ENCODE measurements at regions not wholly inside any gene's neighbourhood (a gene's known extent, or its start where the extent isn't known, plus 50 kb on each side); places are given as distances from the start of the nearest gene placed in this dataset.

DNA sequence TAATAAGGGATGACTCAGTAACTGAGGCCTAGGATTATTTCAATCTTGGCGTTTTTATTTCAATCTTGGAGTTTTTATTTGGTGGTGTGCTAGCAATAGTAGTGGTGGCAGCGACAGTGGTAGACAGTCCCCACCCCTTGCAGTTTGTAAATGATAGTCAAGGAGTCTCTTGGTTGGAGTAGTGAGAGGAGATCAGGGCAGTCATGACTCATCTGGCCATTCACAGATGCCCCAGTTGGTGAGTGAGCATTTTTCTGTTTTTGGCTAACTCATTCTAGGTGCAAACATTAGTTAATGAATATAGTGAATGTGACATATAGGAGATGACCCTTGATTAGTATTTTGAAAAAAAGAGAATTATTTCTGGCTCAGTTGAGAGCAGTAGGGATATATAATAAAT is 93.5 kb upstream of the ADAD1 start:
- no peaks in the 10 kb centered on the region for H3K27me3 ChIP-seq (ENCODE audit: control insufficient read depth in 2 of 2, insufficient read depth in 1 of 2, low read length in 1 of 2)
- WGBS, result 98% methylated on average over 2 of the region's 2 CpGs
- H3K4me1 ChIP-seq (ENCODE audit: control insufficient read depth in 2 of 2, insufficient read depth in 2 of 2, low read length in 2 of 2), result no peaks in the 10 kb centered on the region
- H3K27ac ChIP-seq (ENCODE audit: low read depth in 1 of 2, low read length in 1 of 2), result no peak overlapping the region
- H3K9me3 ChIP-seq (ENCODE audit: control insufficient read depth in 2 of 2, insufficient read depth in 1 of 2, low read length in 1 of 2), result no peaks in the 10 kb centered on the region
- peaks cover 2 to 3% of the 10 kb centered on the region in 2 donors for H3K36me3 ChIP-seq (ENCODE audit: control insufficient read depth in 2 of 2, insufficient read depth in 2 of 2, low read length in 1 of 2)
- DNase-seq (ENCODE audit: low read depth in 6 of 9, low spot score in 9 of 9), result no peak
- H3K4me3 ChIP-seq (ENCODE audit: low read length in 2 of 2), result no peak overlapping the region

DNA sequence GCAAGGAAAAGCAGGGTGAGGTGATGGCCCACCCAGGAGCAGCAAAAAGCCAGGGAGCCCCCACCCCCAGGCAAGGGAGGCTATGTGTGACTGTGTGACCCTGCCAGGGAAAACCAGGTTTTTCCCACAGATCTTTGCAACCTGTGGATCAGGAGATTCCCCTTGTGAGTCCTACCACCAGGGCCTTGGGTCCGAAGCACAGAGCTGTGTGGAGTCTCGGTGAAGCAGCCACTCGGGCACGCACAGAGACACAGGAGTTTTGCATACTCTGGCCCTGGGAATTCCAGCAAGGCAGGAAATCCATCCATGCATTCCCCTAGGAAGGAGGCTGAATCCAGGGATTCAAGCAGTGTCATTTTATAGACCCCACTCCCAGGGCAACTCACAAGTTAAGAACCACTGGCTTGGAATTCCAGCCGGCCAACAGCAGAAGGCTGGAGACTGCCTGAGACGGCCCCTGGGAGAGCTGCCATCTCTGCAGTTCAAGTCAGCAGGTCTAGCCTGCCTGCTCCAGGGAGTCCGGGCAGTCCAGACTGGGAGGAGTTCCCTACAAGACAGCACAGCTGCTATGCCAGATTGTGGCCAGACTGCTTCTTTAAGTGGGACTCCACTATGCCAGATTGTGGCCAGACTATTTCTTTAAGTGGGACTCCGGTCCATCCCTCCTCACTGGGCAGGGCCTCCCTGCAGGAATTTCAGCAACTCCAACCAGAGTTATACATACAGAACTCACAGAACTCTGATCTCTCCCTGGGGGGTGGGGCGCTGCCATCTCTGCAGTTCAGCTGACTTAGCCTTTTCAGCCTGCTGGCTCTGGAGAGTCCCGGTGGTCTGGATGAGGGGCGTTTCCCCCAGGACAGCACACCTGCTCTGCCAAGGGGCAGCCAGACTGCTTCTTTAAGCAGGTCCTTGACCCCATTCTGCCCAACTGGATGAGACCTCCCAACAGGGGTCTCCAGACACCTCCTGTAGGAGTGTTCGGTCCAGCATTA is 85.1 kb upstream of the ADAD1 start:
- no peak overlapping the region for H3K4me3 ChIP-seq (ENCODE audit: low read length in 2 of 2)
- H3K4me1 ChIP-seq (ENCODE audit: control insufficient read depth in 2 of 2, insufficient read depth in 2 of 2, low read length in 2 of 2), result no peaks in the 10 kb centered on the region
- WGBS, result 98% methylated on average over 12 of the region's 12 CpGs
- peaks cover 8% of the 10 kb centered on the region in 2 donors for H3K36me3 ChIP-seq (ENCODE audit: control insufficient read depth in 2 of 2, insufficient read depth in 2 of 2, low read length in 1 of 2)
- no peak overlapping the region for H3K27ac ChIP-seq (ENCODE audit: low read depth in 1 of 2, low read length in 1 of 2)
- no peaks in the 10 kb centered on the region for H3K9me3 ChIP-seq (ENCODE audit: control insufficient read depth in 2 of 2, insufficient read depth in 1 of 2, low read length in 1 of 2)
- DNase-seq (ENCODE audit: low read depth in 6 of 9, low spot score in 9 of 9), result no peak
- no peaks in the 10 kb centered on the region for H3K27me3 ChIP-seq (ENCODE audit: control insufficient read depth in 2 of 2, insufficient read depth in 1 of 2, low read length in 1 of 2)

DNA sequence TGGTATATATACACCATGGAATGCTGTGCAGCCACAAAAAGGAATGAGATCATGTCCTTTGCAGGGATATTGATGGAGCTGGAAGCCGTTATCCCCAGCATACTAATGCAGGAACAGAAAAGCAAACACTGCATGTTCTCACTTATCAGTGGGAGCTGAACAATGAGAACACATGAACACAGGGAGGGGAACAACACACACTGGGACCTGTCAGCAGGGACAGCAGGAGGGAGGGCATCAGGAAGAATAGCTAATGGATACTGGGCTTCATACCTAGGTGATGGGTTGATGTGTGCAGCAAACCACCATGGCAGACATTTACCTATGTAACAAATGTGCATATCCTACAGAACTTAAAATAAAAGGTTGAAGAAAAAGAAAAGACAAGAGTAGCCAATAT is 81.1 kb upstream of the ADAD1 start:
- 100% methylated on average over 1 of the region's 1 CpG for WGBS
- H3K9me3 ChIP-seq (ENCODE audit: control insufficient read depth in 2 of 2, insufficient read depth in 1 of 2, low read length in 1 of 2), result no peaks in the 10 kb centered on the region
- no peak overlapping the region for H3K27ac ChIP-seq (ENCODE audit: low read depth in 1 of 2, low read length in 1 of 2)
- DNase-seq (ENCODE audit: low read depth in 6 of 9, low spot score in 9 of 9), result no peak
- H3K4me3 ChIP-seq (ENCODE audit: low read length in 2 of 2), result no peak overlapping the region
- H3K4me1 ChIP-seq (ENCODE audit: control insufficient read depth in 2 of 2, insufficient read depth in 2 of 2, low read length in 2 of 2), result no peaks in the 10 kb centered on the region
- H3K27me3 ChIP-seq (ENCODE audit: control insufficient read depth in 2 of 2, insufficient read depth in 1 of 2, low read length in 1 of 2), result no peaks in the 10 kb centered on the region
- peaks cover 8% of the 10 kb centered on the region in 2 donors for H3K36me3 ChIP-seq (ENCODE audit: control insufficient read depth in 2 of 2, insufficient read depth in 2 of 2, low read length in 1 of 2)

DNA sequence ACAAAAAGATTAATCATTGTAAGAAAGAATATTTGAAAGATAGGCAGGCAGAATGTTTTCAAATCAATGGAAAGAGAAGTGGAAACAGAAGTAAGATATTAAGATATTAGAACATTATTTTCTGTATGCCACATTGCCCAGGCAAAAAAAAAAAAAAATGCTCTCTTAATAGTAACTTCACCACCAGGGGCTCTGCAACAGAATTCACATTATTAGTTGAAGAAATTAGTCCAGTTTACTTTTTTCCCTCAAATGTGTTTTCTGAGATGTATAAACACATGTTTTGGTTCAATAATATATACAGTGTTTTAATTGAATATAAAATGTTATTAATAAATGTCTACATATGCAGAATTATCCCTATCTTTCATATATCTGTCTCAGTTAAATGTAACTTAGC is 78.0 kb upstream of the ADAD1 start:
- Histone ChIP-seq H3K27ac (ENCODE audit: low read depth in 1 of 2, low read length in 1 of 2) (no peak overlapping the region), H3K9me3 (ENCODE audit: control insufficient read depth in 2 of 2, insufficient read depth in 1 of 2, low read length in 1 of 2) (no peaks in the 10 kb centered on the region), H3K4me3 (ENCODE audit: low read length in 2 of 2) (no peak overlapping the region), H3K27me3 (ENCODE audit: control insufficient read depth in 2 of 2, insufficient read depth in 1 of 2, low read length in 1 of 2) (no peaks in the 10 kb centered on the region), H3K4me1 (ENCODE audit: control insufficient read depth in 2 of 2, insufficient read depth in 2 of 2, low read length in 2 of 2) (no peaks in the 10 kb centered on the region), H3K36me3 (ENCODE audit: control insufficient read depth in 2 of 2, insufficient read depth in 2 of 2, low read length in 1 of 2) (no peaks in the 10 kb centered on the region)
- no peak for DNase-seq (ENCODE audit: low read depth in 6 of 9, low spot score in 9 of 9)

DNA sequence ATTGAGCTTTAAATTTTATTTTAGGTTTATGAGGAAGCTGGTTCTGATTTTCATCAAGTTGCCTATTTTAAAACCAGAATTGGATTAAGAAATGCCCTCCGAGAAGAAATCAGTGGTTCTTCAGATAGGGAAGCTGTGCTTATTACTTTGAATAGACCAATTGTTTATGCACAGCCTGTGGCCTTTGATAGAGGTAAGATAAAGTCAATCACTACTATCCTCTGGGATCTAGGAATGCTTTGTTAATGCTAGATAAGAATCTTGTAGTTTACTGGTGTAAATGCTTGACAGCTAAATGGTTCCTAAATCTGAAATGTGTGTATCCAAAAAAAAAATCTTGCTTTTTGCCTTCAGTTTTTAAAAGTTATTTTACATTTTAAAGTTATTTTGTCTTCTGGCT is 73.0 kb upstream of the ADAD1 start:
- Histone ChIP-seq H3K4me1 (ENCODE audit: control insufficient read depth in 2 of 2, insufficient read depth in 2 of 2, low read length in 2 of 2) (no peaks in the 10 kb centered on the region), H3K36me3 (ENCODE audit: control insufficient read depth in 2 of 2, insufficient read depth in 2 of 2, low read length in 1 of 2) (peaks cover 0 to 3% of the 10 kb centered on the region in 2 donors), H3K9me3 (ENCODE audit: control insufficient read depth in 2 of 2, insufficient read depth in 1 of 2, low read length in 1 of 2) (no peaks in the 10 kb centered on the region), H3K27me3 (ENCODE audit: control insufficient read depth in 2 of 2, insufficient read depth in 1 of 2, low read length in 1 of 2) (no peaks in the 10 kb centered on the region), H3K27ac (ENCODE audit: low read depth in 1 of 2, low read length in 1 of 2) (no peak overlapping the region), H3K4me3 (ENCODE audit: low read length in 2 of 2) (no peak overlapping the region)
- WGBS, result 95% methylated on average over 1 of the region's 1 CpG
- DNase-seq (ENCODE audit: low read depth in 6 of 9, low spot score in 9 of 9), result no peak

DNA sequence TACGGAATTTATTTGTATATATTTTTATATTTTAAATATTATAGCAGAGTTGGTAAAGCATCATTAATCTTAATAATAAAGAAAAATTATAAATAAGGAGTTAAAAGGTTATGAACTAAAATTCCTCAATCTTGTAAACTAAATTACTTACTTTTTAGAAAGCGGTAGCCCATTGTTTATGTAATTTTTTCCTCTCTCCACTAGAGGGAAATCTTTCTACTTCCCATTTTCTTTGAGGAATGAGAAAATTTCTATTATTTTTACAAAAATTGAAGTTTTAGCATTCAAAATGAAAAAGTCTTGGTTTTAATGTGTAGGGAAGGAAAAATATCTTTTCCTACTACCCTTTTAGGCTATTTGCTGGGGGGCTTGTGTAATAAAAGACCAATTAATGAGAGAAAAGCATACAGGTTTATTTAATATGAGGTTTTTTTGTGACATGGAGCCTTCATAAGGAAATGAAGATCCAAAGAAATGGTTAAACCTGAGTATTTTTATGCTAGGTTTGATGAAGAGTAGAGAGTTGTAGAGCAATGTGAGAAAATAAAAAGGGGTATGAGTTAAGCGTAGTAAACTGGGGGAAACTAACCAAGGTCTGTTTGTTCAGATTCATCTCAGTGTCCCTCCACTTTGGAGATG is 68.7 kb upstream of the ADAD1 start:
- Histone ChIP-seq H3K36me3 (ENCODE audit: control insufficient read depth in 2 of 2, insufficient read depth in 2 of 2, low read length in 1 of 2) (peaks cover 0 to 3% of the 10 kb centered on the region in 2 donors), H3K27ac (ENCODE audit: low read depth in 1 of 2, low read length in 1 of 2) (no peak overlapping the region), H3K27me3 (ENCODE audit: control insufficient read depth in 2 of 2, insufficient read depth in 1 of 2, low read length in 1 of 2) (no peaks in the 10 kb centered on the region), H3K9me3 (ENCODE audit: control insufficient read depth in 2 of 2, insufficient read depth in 1 of 2, low read length in 1 of 2) (no peaks in the 10 kb centered on the region), H3K4me3 (ENCODE audit: low read length in 2 of 2) (no peak overlapping the region), H3K4me1 (ENCODE audit: control insufficient read depth in 2 of 2, insufficient read depth in 2 of 2, low read length in 2 of 2) (no peaks in the 10 kb centered on the region)
- WGBS, result 97% methylated on average over 3 of the region's 3 CpGs
- DNase-seq (ENCODE audit: low read depth in 6 of 9, low spot score in 9 of 9), result peak in 1 of 9 donors; percentile 11

DNA sequence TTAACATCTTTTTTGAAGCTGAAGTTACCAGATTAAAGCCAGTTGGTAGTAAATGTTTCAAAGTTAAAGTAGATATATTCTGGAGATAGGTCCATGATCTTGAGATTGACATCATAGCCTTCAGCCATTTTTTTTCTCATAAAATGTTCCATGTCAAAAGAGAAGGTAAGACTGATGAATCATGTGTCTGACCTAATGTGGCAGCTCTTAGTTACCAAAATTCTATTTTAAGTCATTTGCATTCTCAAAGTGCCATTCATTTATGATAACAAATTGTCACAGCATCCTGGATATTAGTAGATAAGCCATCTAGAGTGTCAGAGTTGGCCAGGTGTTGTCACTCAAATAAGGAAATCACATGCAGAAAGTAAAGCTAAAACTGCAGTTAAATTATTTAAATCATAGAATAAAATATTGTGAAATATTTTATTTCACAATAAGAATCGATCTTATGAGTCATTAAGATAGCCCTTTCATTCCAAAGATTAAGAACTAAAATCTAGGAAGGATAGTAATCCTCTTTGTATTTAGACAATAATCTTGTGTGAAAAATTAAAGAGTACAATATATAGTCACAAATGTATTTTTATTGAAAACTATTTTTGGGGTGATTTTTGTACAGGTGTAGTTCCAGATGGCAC is 65.7 kb upstream of the ADAD1 start:
- Histone ChIP-seq H3K36me3 (ENCODE audit: control insufficient read depth in 2 of 2, insufficient read depth in 2 of 2, low read length in 1 of 2) (peaks cover 0 to 2% of the 10 kb centered on the region in 2 donors), H3K9me3 (ENCODE audit: control insufficient read depth in 2 of 2, insufficient read depth in 1 of 2, low read length in 1 of 2) (no peaks in the 10 kb centered on the region), H3K27ac (ENCODE audit: low read depth in 1 of 2, low read length in 1 of 2) (no peak overlapping the region), H3K27me3 (ENCODE audit: control insufficient read depth in 2 of 2, insufficient read depth in 1 of 2, low read length in 1 of 2) (no peaks in the 10 kb centered on the region), H3K4me1 (ENCODE audit: control insufficient read depth in 2 of 2, insufficient read depth in 2 of 2, low read length in 2 of 2) (no peaks in the 10 kb centered on the region), H3K4me3 (ENCODE audit: low read length in 2 of 2) (no peak overlapping the region)
- no peak for DNase-seq (ENCODE audit: low read depth in 6 of 9, low spot score in 9 of 9)
- 99% methylated on average over 1 of the region's 1 CpG for WGBS

DNA sequence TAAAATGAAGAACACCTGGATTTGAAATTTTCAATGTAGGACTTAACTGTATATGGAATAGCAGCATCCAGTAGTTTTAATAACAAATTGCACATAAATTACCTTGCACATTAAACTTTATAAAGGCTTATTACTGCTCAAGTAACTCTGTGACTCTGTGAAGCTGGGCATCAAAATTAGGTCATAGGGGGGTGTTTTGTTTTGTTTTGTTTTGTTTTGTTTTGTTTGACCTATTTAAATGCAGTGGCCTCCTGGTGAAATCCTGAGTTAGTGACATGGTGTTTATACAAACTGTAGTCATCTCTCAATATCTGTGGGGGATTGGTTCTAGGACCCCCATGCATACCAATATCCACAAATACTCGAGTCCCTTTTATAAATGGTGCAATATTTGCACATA is 51.9 kb upstream of the ADAD1 start:
- no peaks in the 10 kb centered on the region for H3K4me1 ChIP-seq (ENCODE audit: control insufficient read depth in 2 of 2, insufficient read depth in 2 of 2, low read length in 2 of 2)
- no peaks in the 10 kb centered on the region for H3K27me3 ChIP-seq (ENCODE audit: control insufficient read depth in 2 of 2, insufficient read depth in 1 of 2, low read length in 1 of 2)
- DNase-seq (ENCODE audit: low read depth in 6 of 9, low spot score in 9 of 9), result no peak
- H3K9me3 ChIP-seq (ENCODE audit: control insufficient read depth in 2 of 2, insufficient read depth in 1 of 2, low read length in 1 of 2), result no peaks in the 10 kb centered on the region
- H3K4me3 ChIP-seq (ENCODE audit: low read length in 2 of 2), result no peak overlapping the region
- peaks cover 0 to 10% of the 10 kb centered on the region in 2 donors for H3K36me3 ChIP-seq (ENCODE audit: control insufficient read depth in 2 of 2, insufficient read depth in 2 of 2, low read length in 1 of 2)
- 100% methylated on average over 1 of the region's 1 CpG for WGBS
- no peak overlapping the region for H3K27ac ChIP-seq (ENCODE audit: low read depth in 1 of 2, low read length in 1 of 2)

DNA sequence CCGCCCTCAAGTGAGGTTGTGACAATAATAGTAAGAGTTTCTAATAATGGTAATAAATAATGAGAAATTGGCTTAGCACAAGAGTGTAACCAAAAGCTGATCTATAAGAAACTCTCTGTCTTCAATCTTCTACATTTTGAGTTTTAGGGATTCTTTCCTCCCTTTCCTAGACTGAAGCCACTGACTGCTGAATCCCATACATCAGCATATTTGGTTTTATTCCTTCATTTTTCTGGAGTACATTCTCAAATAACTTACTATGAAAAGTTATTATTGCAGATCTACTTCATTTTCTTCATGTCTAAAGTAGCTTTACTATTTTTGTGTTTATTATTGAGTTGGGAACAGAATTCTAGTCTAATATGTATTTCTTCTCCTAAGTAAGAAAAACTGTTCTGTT is 49.9 kb upstream of the ADAD1 start:
- no peak overlapping the region for H3K27ac ChIP-seq (ENCODE audit: low read depth in 1 of 2, low read length in 1 of 2)
- 97% methylated on average over 1 of the region's 1 CpG for WGBS
- no peak for DNase-seq (ENCODE audit: low read depth in 6 of 9, low spot score in 9 of 9)
- no peaks in the 10 kb centered on the region for H3K27me3 ChIP-seq (ENCODE audit: control insufficient read depth in 2 of 2, insufficient read depth in 1 of 2, low read length in 1 of 2)
- H3K9me3 ChIP-seq (ENCODE audit: control insufficient read depth in 2 of 2, insufficient read depth in 1 of 2, low read length in 1 of 2), result no peaks in the 10 kb centered on the region
- no peak overlapping the region for H3K4me3 ChIP-seq (ENCODE audit: low read length in 2 of 2)
- no peaks in the 10 kb centered on the region for H3K4me1 ChIP-seq (ENCODE audit: control insufficient read depth in 2 of 2, insufficient read depth in 2 of 2, low read length in 2 of 2)
- peaks cover 0 to 15% of the 10 kb centered on the region in 2 donors for H3K36me3 ChIP-seq (ENCODE audit: control insufficient read depth in 2 of 2, insufficient read depth in 2 of 2, low read length in 1 of 2)

All from thymus (tissue), 11 donors.